IPS DF 19.7 (cell line): ENCODE measurements at regions not wholly inside any gene's neighbourhood (a gene's known extent, or its start where the extent isn't known, plus 50 kb on each side); places are given as distances from the start of the nearest gene placed in this dataset.
"Not testable (repeated sequence)": the region's sequence is repeated elsewhere in the genome, so short reads cannot be mapped to it uniquely, and the experiment has no call there.

ENCODE experiments used
- DNase-seq: peaks from one replicate; pipeline ENCODE4 v3.0.0-alpha.2; 2013; ENCODE audit warnings: low read depth, low spot score

DNA sequence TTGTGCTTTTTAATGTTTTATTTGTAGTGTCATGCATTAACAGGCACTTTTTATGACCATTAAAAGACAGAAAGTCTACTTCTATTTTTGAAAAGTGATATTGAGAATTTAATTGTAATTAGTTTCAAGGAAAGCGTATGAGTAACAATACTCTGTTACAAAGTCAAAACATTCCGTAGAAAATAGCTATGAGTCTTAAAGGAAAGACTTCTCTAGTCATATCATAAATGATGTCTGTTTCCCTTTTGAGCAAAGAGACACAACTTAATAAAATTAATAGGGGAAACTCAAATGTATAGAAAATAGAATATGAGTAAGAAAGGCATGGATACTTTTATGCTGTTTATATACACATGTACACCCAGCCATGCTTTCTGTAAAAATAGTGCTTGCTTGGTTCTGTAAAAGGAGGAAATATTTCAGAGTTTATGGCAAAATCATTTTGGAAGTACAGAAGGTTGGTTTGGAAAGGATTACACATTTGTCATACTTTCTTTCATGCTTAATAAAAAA is 107.8 kb upstream of the AHI1 start:
- no peak for DNase-seq

DNA sequence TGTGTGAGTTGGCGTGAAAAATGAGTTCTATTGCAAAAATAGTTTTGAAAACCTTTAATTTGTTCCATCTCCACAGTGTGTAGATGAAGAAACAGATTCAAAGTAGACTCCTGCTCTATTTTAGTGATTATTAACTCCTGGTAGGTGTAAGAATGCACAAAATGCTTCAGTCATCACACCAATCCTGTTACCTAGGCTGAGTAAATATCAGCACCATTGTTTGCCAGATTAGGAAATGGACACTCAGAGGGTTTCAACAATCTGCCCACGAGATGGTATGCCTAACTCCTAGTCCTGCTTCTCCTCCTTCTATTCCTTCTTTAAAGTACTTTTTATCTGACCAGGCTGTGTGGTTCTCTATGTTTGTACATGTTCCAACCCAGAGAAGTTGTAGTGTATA is 108.9 kb upstream of the AHI1 start:
- no peak for DNase-seq

DNA sequence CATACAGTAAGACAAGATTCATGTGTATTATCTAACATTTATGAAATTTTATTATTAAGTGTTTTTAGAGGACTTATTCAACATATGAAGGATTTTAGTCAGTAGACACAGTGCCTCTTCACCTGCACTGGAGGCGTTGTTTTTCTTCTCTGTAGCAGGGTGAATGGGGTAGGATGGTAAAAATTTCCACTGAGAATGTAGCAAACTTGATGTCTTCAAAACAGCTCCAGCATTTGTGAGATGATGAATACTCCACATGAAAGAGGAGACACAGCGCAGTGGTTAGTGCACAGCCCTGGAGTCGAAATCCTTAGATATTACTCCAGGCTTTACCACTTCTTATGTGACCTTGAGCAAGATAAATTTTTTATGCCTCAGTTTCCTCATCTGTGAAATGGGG is 110.5 kb upstream of the AHI1 start:
- DNase-seq = no peak

GRCh38 chr6:135610192-135610591 is 112.7 kb upstream of the AHI1 start:
- not testable (repeated sequence) for DNase-seq

DNA sequence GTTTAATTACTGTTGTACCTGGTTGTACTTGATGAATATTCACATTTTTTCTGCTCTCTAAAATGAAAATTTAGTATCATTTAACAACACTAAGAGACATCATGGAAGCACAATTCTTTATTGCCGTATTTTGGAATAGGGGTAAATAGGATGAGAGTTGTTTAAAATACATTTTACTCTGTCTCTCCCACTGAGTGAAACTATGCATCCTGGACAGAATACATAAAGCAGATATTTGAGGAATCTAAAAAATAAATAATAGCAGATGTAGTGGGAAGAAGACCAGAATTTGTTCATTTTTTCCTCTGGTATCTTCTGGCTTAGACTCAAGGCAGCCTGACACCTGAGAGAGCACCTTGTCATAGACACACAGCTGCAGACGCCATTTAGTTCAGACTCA is 119.1 kb upstream of the AHI1 start:
- no peak for DNase-seq

DNA sequence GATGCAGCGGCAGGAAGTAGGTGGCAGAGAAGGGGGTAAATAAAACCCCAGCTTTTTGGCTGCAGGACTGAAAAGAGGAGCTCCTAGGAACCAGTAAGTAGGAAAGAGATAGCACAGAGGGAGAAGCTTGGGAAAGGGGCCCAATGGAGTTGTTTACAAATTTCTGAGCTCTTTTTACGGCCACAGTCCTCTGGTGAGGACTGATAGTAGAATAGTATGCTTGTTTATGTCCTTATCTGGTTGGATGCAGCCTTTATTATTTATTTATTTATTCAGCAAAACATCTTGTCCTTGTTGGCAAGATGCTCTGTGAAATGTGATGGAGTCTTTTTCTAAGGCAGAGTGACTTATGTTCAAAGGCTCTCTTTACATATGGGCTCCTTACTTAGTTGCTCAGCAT is 119.7 kb upstream of the AHI1 start:
- no peak for DNase-seq

DNA sequence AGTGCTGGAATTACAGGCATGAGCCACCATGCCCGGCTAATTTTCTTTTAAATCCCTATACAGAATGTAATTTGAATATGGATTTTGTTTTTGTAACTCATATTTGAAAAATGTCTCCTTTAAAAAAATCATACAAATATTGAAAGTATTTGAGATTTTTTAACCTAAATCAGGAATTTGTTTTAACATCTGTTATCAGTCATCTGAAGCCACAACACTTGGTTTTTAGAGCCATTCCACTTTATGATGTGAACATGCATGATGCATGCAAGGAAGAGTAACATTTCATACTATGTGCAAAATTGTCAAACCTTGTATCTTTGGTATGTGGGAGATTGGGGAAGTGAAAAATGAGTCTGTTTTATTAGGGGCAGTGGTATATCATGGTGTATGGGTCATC is 124.5 kb upstream of the AHI1 start:
- no peak for DNase-seq

GRCh38 chr6:135623979-135624378 is 126.4 kb upstream of the AHI1 start:
- DNase-seq = no peak

- DNase-seq = no peak
Measured at GRCh38 chr6:135624402-135625295, 127.1 kb upstream of the AHI1 start.

DNA sequence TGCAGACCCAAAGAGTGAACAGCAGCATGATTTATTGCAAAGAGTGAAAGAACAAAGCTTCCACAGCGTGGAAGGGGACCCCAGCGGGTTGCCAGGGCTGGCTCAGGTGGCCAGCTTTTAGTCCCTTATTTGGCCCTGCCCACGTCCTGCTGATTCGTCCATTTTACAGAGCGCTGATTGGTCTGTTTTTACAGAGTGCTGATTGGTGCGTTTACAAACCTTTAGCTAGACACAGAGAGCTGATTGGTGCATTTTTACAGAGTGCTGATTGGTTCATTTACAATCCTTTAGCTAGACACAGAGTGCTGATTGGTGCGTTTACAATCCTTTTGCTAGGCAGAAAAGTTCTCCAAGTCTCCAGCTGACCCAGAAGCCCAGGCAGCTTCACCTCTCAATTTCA is 128.5 kb upstream of the AHI1 start:
- DNase-seq = not testable (repeated sequence)

DNA sequence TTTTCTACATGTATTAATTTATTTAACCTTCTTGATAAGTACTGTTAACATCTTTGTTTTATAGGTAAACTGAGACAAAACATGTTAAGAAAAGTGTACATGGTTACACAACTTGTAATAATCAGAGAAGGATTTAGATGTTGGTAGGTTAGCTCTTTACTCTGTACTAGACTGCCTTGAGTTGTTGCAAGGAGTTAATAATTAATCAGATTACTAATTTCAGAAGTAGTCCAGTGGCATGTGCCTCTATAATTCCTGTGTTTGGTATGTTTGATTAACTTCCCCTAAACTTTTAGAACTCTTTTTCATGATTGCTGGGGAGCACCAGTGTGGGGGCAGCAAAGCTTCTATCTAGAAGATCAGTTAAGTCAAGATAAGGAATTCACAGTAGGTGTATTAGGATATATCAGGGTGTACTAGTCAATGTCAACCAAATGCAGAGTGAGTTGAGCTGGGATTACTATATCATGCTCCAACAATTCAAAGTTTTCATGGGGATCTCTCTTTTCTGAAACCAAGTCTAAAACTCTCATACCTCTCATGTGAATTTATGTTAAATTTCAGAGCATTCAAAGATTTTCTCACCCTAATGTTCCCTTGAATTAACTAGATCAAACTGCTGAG is 129.7 kb upstream of the AHI1 start:
- no peak for DNase-seq

GRCh38 chr6:135630789-135631376 is 133.3 kb upstream of the AHI1 start:
- DNase-seq = no peak

- no peak for DNase-seq
Measured at GRCh38 chr6:135631821-135632220, 134.3 kb upstream of the AHI1 start.

GRCh38 chr6:135633573-135633972 is 136.0 kb upstream of the AHI1 start:
- DNase-seq = no peak

GRCh38 chr6:135637701-135638100 is 140.2 kb upstream of the AHI1 start:
- no peak for DNase-seq

DNA sequence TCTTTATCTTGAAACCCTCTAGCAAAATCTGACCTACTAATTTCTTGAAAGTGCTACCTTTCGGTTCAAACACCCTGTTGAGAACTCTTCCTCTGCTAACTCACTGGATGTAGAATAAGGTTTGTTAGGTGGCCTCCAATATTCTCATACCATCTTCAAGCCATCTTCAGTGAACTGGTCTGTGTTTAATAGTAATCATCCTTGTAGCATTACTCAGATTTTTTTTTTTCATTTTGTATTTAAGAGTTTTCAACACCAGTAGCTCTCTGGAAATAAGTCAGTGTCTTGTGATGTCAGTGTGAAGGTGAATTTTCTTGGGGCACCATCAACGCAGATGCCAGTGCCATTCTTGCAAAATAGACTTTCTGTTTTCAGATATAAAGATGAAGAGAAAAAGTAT is 140.6 kb upstream of the AHI1 start:
- no peak for DNase-seq

DNA sequence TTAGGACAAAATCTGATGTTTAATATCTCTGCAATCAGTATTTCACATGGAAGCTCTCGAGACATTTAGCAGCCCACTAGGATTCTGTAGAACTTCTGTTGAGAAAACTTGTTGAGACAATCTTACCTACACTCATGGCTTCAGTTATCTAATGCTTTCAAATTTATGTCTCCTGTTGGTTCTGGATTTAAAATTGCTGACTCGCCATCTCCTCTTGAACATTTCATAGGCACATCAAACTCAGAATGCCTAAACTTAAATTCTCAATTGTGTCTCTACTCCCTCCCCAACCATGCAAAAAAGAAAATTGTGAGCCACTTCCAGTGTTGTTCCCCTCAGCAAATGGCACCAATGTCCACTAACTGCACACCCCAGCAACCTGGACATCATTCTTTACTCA is 142.5 kb upstream of the AHI1 start:
- DNase-seq = no peak

DNA sequence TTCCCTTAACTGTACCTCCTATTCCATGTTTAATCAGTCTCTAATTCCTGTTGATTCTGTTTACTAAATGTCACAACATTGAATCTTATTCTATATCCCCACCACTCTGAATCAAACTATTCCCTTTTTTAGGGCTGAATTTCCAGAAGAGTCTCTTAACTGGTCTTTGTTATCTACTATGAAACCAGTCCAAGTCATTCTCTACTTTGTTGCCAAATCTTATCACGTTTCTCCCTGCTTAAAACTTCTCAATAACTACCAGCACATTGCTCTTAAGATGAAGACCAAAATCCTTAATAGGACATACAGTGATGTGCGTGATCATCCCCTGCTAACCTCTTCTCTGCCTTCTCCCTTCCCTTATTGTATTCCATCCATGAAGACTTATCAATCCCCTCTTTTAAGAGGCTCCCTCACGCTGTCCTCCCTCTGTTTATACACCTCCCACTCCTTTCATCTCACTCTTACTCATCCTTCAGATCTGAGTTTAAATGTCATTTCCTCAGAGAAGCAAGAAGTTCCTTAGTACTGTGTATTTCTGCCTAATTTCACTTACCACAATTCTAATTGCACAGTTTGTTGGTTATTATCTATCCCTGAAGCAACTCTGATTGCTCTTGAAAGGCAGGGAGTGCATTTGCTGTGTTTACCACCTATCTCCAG is 143.0 kb upstream of the AHI1 start:
- no peak for DNase-seq

GRCh38 chr6:135642912-135643311 is 145.4 kb upstream of the AHI1 start:
- no peak for DNase-seq

DNA sequence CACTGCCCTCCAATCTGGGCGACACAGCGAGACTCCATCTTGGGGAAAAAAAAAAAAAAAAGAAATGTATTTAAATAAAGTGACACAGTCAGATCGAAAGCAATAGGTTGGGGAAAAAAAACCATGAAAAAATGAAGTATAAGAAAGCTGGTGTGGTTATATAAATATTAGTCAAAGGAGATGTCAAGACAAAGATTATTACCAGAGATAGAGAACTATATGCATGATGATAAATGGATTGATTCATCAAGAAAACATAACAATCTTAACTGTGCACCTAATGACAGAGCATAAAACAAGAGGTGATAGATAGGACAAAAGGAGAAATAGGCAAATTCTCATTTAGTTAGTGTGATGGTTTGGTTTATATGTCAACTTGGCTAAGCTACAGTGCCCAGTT is 146.9 kb upstream of the AHI1 start:
- no peak for DNase-seq

DNA sequence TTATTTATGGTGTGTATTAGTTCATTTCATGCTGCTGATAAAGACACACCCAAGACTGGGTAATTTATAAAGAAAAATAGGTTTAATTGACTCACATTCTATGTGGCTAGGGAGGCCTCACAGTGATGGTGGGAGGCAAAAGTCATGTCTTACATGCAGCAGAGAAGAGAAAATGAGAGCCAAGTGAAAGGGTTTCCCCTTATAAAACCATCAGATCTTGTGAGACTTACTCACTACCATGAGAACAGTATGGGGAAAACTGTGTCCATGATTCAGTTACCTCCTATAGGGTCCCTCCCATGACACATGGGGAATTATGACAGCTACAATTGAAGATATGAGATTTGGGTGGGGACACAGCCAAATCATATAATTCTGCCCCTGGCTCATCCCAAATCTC is 150.0 kb upstream of the AHI1 start:
- no peak for DNase-seq
